Fibroblast of lung (primary cell): ENCODE measurements at regions not wholly inside any gene's neighbourhood (a gene's known extent, or its start where the extent isn't known, plus 50 kb on each side); places are given as distances from the start of the nearest gene placed in this dataset.

Source experiments
- DNase-seq, 2 donors: peaks; one replicate each; pipeline versions ENCODE4 v3.0.0 to v3.0.0-alpha.2; 2010; ENCODE audit warnings: low read depth in 2 of 2
- H2AFZ ChIP-seq: 2 replicates; pipeline ENCODE4 v1.5.1; 2012; ENCODE audit warnings: low read length, control low read depth, inconsistent platforms
- H3K27ac ChIP-seq: 2 replicates; pipeline ENCODE4 v1.5.1; 2011; ENCODE audit warnings: low read length, control low read depth; ENCODE audit not compliant: insufficient read depth
- H3K27me3 ChIP-seq: 2 replicates; pipeline ENCODE4 v1.5.1; 2011; ENCODE audit warnings: mild to moderate bottlenecking, low read length; ENCODE audit not compliant: control insufficient read depth, insufficient read depth
- H3K36me3 ChIP-seq: 2 replicates; pipeline ENCODE4 v1.5.1; 2011; ENCODE audit warnings: low read length; ENCODE audit not compliant: control insufficient read depth, insufficient read depth
- H3K4me1 ChIP-seq: 2 replicates; pipeline ENCODE4 v1.5.1; 2011; ENCODE audit warnings: low read length; ENCODE audit not compliant: control insufficient read depth, insufficient read depth; ENCODE audit errors: extremely low read depth
- H3K4me2 ChIP-seq: 2 replicates; pipeline ENCODE4 v1.5.1; 2011; ENCODE audit warnings: low read length, control low read depth; ENCODE audit not compliant: insufficient read depth; ENCODE audit errors: extremely low read depth
- H3K4me3 ChIP-seq, 4 experiments: fragments of 200-600 bp in 1 of 4; sonication (generic) in 1 of 4; replicated peaks in 1 of 4; 2 replicates each; pipeline ENCODE4 v1.5.1; 2011 to 2016; ENCODE audit warnings: low read length in 4 of 4, low read depth in 3 of 4, mild to moderate bottlenecking in 3 of 4, control low read depth in 2 of 4, inconsistent platforms in 1 of 4, mixed read lengths in 1 of 4; ENCODE audit not compliant: insufficient read depth in 1 of 4; ENCODE audit errors: control extremely low read depth in 1 of 4
- H3K79me2 ChIP-seq: 2 replicates; pipeline ENCODE4 v1.5.1; 2012; ENCODE audit warnings: mild to moderate bottlenecking, low read length, inconsistent platforms; ENCODE audit not compliant: control insufficient read depth, insufficient read depth
- H3K9ac ChIP-seq: 2 replicates; pipeline ENCODE4 v1.5.1; 2011; ENCODE audit warnings: mild to moderate bottlenecking, low read length, control low read depth; ENCODE audit not compliant: insufficient read depth
- H3K9me3 ChIP-seq: 2 replicates; pipeline ENCODE4 v1.5.1; 2012; ENCODE audit warnings: low read depth, low read length; ENCODE audit not compliant: control insufficient read depth, insufficient read depth
- H4K20me1 ChIP-seq: 2 replicates; pipeline ENCODE4 v1.5.1; 2011; ENCODE audit warnings: low read length; ENCODE audit not compliant: control insufficient read depth, insufficient read depth; ENCODE audit errors: extremely low read depth
- CTCF ChIP-seq, 2 donors: IDR thresholded peaks in 1 of 2; conservative IDR thresholded peaks in 1 of 2; 1 replicate in 1 of 2; 2 replicates in 1 of 2; pipeline ENCODE4 v1.5.1; 2011 to 2012; ENCODE audit warnings: low read length in 2 of 2, control low read depth in 1 of 2, inconsistent platforms in 1 of 2, low read depth in 1 of 2, mild to moderate bottlenecking in 1 of 2
- EZH2 ChIP-seq: IDR thresholded peaks from 2 replicates; pipeline ENCODE4 v1.5.1; 2012; ENCODE audit warnings: low read length, control low read depth, mild to moderate bottlenecking; ENCODE audit errors: missing control alignments

DNA sequence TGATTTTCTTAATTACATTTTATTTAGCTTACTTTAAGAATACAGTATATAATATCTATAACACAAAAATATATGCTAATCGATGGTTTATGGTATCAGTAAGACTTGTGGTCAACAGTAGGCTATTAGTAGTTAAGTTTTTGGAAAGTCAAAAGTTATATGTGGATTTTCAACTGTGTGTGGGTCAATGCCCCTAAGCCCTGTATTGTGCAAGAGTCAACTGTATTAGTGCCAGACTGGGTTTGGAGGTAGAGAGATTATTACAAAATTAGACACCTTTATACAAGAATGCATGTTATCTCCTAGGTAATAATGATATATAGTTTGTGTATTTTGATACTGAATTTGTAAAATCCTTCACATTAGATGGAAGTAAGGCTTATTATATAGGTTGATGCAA is 100.3 kb upstream of the PRR32 start:
- Histone ChIP-seq H3K27ac (no peak overlapping the region), H2AFZ (no peak overlapping the region), H3K9me3 (no peaks in the 10 kb centered on the region), H3K4me2 (no peak overlapping the region), H3K4me3 (no peak overlapping the region), H4K20me1 (no peaks in the 10 kb centered on the region), H3K27me3 (no peaks in the 10 kb centered on the region), H3K4me1 (no peaks in the 10 kb centered on the region), H3K79me2 (no peaks in the 10 kb centered on the region), H3K9ac (no peak overlapping the region), H3K36me3 (no peaks in the 10 kb centered on the region)
- TF ChIP-seq CTCF (conservative IDR thresholded peaks at IDR 0.05 in 1 of 2, IDR thresholded peaks at IDR 0.05 in 1 of 2; ENCODE audit: low read depth in 1 of 2, low read length in 2 of 2) (no peak), EZH2 (no peak)
- no peak for DNase-seq

DNA sequence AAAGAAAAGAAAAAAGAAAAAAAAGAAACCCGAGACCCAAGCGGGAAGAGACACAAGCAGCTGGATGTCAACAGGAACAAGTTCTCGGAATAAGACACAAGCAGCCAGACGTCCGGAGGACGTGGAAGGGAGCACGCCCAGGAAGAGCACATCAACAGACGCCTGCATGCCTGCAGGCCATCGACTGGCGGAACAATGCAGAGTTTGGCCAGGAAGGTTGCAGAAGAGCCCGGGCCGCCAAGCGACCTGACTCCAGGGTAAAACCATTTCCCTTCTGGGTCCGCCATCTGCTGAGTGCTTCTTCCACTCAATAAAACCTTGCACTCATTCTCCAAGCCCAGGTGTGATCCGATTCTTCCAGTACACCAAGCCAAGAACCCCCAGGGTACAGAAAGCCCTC is 95.6 kb upstream of the PRR32 start:
- no peak for DNase-seq
- H3K36me3 ChIP-seq: no peaks in the 10 kb centered on the region
- no peak overlapping the region for H3K27ac ChIP-seq
- no peak overlapping the region for H2AFZ ChIP-seq
- H3K27me3 ChIP-seq: no peaks in the 10 kb centered on the region
- TF ChIP-seq EZH2 (no peak), CTCF (conservative IDR thresholded peaks at IDR 0.05 in 1 of 2, IDR thresholded peaks at IDR 0.05 in 1 of 2; ENCODE audit: low read depth in 1 of 2, low read length in 2 of 2) (no peak)
- H3K79me2 ChIP-seq: no peaks in the 10 kb centered on the region
- H3K9me3 ChIP-seq: no peaks in the 10 kb centered on the region
- no peaks in the 10 kb centered on the region for H4K20me1 ChIP-seq
- H3K9ac ChIP-seq: no peak overlapping the region
- H3K4me1 ChIP-seq: no peaks in the 10 kb centered on the region
- H3K4me3 ChIP-seq: no peak overlapping the region
- no peak overlapping the region for H3K4me2 ChIP-seq

DNA sequence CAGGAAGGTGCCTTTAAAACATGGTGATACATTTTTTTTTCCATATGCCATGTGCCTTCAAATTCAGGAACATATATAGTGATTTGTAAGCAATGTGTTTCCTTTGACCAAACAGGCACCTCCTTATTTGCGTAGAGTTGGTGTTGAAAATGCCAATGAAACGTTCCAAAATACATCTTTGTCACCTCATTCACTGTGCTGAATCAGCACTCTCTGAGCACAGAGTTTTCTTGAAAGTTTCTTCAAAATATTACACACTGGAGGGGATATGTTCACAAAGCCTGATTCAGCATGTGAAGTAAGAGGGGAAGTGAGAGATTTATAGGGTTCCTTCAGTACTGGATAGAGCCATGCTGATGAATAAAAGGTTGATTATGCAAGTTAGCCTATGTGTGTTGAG is 85.7 kb upstream of the PRR32 start:
- H3K27ac ChIP-seq: no peak overlapping the region
- no peaks in the 10 kb centered on the region for H3K4me1 ChIP-seq
- H2AFZ ChIP-seq: no peak overlapping the region
- TF ChIP-seq EZH2 (no peak), CTCF (conservative IDR thresholded peaks at IDR 0.05 in 1 of 2, IDR thresholded peaks at IDR 0.05 in 1 of 2; ENCODE audit: low read depth in 1 of 2, low read length in 2 of 2) (no peak)
- no peaks in the 10 kb centered on the region for H3K79me2 ChIP-seq
- DNase-seq: no peak
- no peaks in the 10 kb centered on the region for H3K9me3 ChIP-seq
- H4K20me1 ChIP-seq: no peaks in the 10 kb centered on the region
- H3K4me2 ChIP-seq: no peak overlapping the region
- H3K36me3 ChIP-seq: no peaks in the 10 kb centered on the region
- H3K9ac ChIP-seq: no peak overlapping the region
- H3K27me3 ChIP-seq: no peaks in the 10 kb centered on the region
- H3K4me3 ChIP-seq: no peak overlapping the region
